ENCODE measurements at regions not wholly inside any gene's neighbourhood (a gene's known extent, or its start where the extent isn't known, plus 50 kb on each side); places are given as distances from the start of the nearest gene placed in this dataset.
A peak's percentile ranks its signal among the peaks of the same experiment; 100 is the strongest.

DNA sequence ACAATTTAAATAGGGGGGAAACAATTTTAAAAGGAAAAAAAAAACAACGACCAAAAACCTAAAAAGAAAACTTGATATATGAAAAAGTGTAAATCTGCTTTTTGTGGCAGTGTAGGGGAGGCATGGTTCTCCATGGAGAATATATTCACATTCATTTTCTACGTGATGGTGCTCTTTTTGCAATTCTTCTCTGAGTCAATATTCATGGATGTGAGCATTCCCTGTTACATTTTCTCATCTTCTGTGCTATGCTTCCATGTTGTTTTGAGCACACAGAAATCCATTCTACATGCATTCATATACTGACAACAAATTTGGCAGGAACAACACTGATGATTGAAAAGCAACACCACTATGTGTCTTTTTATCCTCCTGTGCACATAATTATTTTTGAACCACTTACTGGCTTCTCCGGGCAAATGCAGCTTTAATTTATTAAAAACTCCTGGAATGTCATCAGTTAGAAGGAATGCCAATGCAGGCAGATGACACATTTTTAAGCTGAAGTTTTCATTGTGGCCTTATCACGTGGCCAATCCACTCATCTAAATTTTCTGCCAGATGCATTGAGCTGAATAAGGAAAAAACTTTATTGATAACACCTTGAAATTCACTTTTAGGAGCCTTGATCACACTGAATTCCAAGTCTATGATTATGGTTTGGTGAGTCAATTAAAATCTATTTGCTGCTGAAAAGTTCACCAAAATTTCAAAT is 590.6 kb downstream of the NUF2 start:
- CTCF ChIA-PET = no interaction called here
- Histone ChIP-seq H3K4me3 (ENCODE audit: low read depth, low read length, poor library complexity, severe bottlenecking) (no peak overlapping the region), H3K9me3 (ENCODE audit: low read depth, low read length, poor library complexity, severe bottlenecking) (peaks cover 6% of the 10 kb centered on the region), H3K27me3 (replicated peaks; ENCODE audit: insufficient read depth, low read depth, low read length, poor library complexity) (no peaks in the 10 kb centered on the region), H3K27ac (ENCODE audit: low read depth, low read length, poor library complexity, severe bottlenecking) (no peak overlapping the region), H3K36me3 (ENCODE audit: insufficient read depth, low read length, poor library complexity, severe bottlenecking) (no peaks in the 10 kb centered on the region), H3K4me1 (ENCODE audit: insufficient read depth, low read length, poor library complexity, severe bottlenecking) (no peaks in the 10 kb centered on the region)
- intact Hi-C loops (cut with micrococcal nuclease; ENCODE audit: unreplicated experiment) = no loop called here
- BruUV-seq (replicated peaks) = no TSS peak
- POLR2A ChIA-PET (ENCODE audit: low non-redundant PET) = no interaction called here
- no peak for DNase-seq (ENCODE audit: low spot score)
- TF ChIP-seq EZH2 (IDR thresholded peaks at IDR 0.05; ENCODE audit: borderline replicate concordance, low read depth, low read length, poor library complexity, severe bottlenecking) = no peak
- TF ChIP-seq, protein P1, sequence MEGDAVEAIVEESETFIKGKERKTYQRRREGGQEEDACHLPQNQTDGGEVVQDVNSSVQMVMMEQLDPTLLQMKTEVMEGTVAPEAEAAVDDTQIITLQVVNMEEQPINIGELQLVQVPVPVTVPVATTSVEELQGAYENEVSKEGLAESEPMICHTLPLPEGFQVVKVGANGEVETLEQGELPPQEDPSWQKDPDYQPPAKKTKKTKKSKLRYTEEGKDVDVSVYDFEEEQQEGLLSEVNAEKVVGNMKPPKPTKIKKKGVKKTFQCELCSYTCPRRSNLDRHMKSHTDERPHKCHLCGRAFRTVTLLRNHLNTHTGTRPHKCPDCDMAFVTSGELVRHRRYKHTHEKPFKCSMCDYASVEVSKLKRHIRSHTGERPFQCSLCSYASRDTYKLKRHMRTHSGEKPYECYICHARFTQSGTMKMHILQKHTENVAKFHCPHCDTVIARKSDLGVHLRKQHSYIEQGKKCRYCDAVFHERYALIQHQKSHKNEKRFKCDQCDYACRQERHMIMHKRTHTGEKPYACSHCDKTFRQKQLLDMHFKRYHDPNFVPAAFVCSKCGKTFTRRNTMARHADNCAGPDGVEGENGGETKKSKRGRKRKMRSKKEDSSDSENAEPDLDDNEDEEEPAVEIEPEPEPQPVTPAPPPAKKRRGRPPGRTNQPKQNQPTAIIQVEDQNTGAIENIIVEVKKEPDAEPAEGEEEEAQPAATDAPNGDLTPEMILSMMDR (conservative IDR thresholded peaks at IDR 0.05; ENCODE audit: low read depth, low read length) = no peak

GRCh38 chr1:163914785-163915413 is 593.1 kb downstream of the NUF2 start:
- ChIA-PET POLR2A (ENCODE audit: low non-redundant PET) (no interaction called here), CTCF (no interaction called here)
- Histone ChIP-seq H3K27me3 (replicated peaks; ENCODE audit: insufficient read depth, low read depth, low read length, poor library complexity) (no peaks in the 10 kb centered on the region), H3K36me3 (ENCODE audit: insufficient read depth, low read length, poor library complexity, severe bottlenecking) (no peaks in the 10 kb centered on the region), H3K4me1 (ENCODE audit: insufficient read depth, low read length, poor library complexity, severe bottlenecking) (no peaks in the 10 kb centered on the region), H3K4me3 (ENCODE audit: low read depth, low read length, poor library complexity, severe bottlenecking) (no peak overlapping the region), H3K27ac (ENCODE audit: low read depth, low read length, poor library complexity, severe bottlenecking) (no peak overlapping the region), H3K9me3 (ENCODE audit: low read depth, low read length, poor library complexity, severe bottlenecking) (no peaks in the 10 kb centered on the region)
- TF ChIP-seq, protein P1 (conservative IDR thresholded peaks at IDR 0.05; ENCODE audit: low read depth, low read length) = no peak
- no peak for TF ChIP-seq EZH2 (IDR thresholded peaks at IDR 0.05; ENCODE audit: borderline replicate concordance, low read depth, low read length, poor library complexity, severe bottlenecking)
- no peak for DNase-seq (ENCODE audit: low spot score)
- BruUV-seq (replicated peaks) = no TSS peak
- intact Hi-C loops (cut with micrococcal nuclease; ENCODE audit: unreplicated experiment) = no loop called here

GRCh38 chr1:163922743-163923201 is 601.0 kb downstream of the NUF2 start:
- Histone ChIP-seq H3K9me3 (ENCODE audit: low read depth, low read length, poor library complexity, severe bottlenecking) (no peaks in the 10 kb centered on the region), H3K27ac (ENCODE audit: low read depth, low read length, poor library complexity, severe bottlenecking) (no peak overlapping the region), H3K4me3 (ENCODE audit: low read depth, low read length, poor library complexity, severe bottlenecking) (no peak overlapping the region), H3K4me1 (ENCODE audit: insufficient read depth, low read length, poor library complexity, severe bottlenecking) (peaks cover 5% of the 10 kb centered on the region), H3K27me3 (replicated peaks; ENCODE audit: insufficient read depth, low read depth, low read length, poor library complexity) (no peaks in the 10 kb centered on the region), H3K36me3 (ENCODE audit: insufficient read depth, low read length, poor library complexity, severe bottlenecking) (no peaks in the 10 kb centered on the region)
- TF ChIP-seq, protein P1 (conservative IDR thresholded peaks at IDR 0.05; ENCODE audit: low read depth, low read length) = no peak
- TF ChIP-seq EZH2 (IDR thresholded peaks at IDR 0.05; ENCODE audit: borderline replicate concordance, low read depth, low read length, poor library complexity, severe bottlenecking) = no peak
- ChIA-PET POLR2A (ENCODE audit: low non-redundant PET) (no interaction called here), CTCF (no interaction called here)
- intact Hi-C loops (cut with micrococcal nuclease; ENCODE audit: unreplicated experiment) = no loop called here
- BruUV-seq (replicated peaks) = no TSS peak
- DNase-seq (ENCODE audit: low spot score) = peak; percentile 13
